ENCODE measurements at regions not wholly inside any gene's neighbourhood (a gene's known extent, or its start where the extent isn't known, plus 50 kb on each side); places are given as distances from the start of the nearest gene placed in this dataset.

GRCh38 chr15:70513819-70514218 is 249.5 kb downstream of the UACA start:
- no peak for FAIRE-seq
- ChIA-PET POLR2A (interaction anchor here (0.6 kb wide), 1 partner anchor 413 kb away, joined by 8 read pairs; no protein-coding TSS in a partner anchor), CTCF (interaction anchor here (1.3 to 3.4 kb wide), 4 partner anchors 8 to 47 kb away, joined by 3 to 14 read pairs (median 6); no protein-coding TSS in a partner anchor), RAD21 (ENCODE audit: unreplicated experiment) (interaction anchor here (1.2 kb wide), 1 partner anchor 9 kb away, joined by 5 read pairs; no protein-coding TSS in a partner anchor), SMC1A (ENCODE audit: uncharacterized antibody, unreplicated experiment) (interaction anchor here (0.7 to 2.1 kb wide), 4 partner anchors 21 to 1529 kb away, joined by 3 to 6 read pairs (median 4); no protein-coding TSS in a partner anchor)
- Histone ChIP-seq H3K4me3 (no peak overlapping the region), H3K79me2 (ENCODE audit: control insufficient read depth, insufficient read depth, low read length) (no peaks in the 10 kb centered on the region), H3K27ac (ENCODE audit: control insufficient read depth, insufficient read depth) (no peak overlapping the region), H2AFZ (ENCODE audit: control insufficient read depth, low read depth, low read length) (no peak overlapping the region), H3K4me1 (ENCODE audit: control insufficient read depth, insufficient read depth, low read length) (peaks cover 6% of the 10 kb centered on the region), H3K27me3 (replicated peaks in 1 of 2; ENCODE audit: control insufficient read depth in 2 of 2, insufficient read depth in 2 of 2, low read length in 1 of 2) (no peaks in the 10 kb centered on the region; a peak in 1 of 4 replicates), H3K36me3 (ENCODE audit: control insufficient read depth in 2 of 2, insufficient read depth in 2 of 2, low read length in 1 of 2) (no peaks in the 10 kb centered on the region), H3K4me2 (ENCODE audit: control insufficient read depth, insufficient read depth) (no peak overlapping the region), H4K20me1 (ENCODE audit: control insufficient read depth, insufficient read depth) (no peaks in the 10 kb centered on the region), H3K9ac (ENCODE audit: control insufficient read depth, insufficient read depth, low read length) (no peak overlapping the region), H3K9me3 (replicated peaks; ENCODE audit: control insufficient read depth, insufficient read depth, low read length) (peaks cover 13% of the 10 kb centered on the region; the same call in 2 of the 3 replicates)
- DNase-seq (ENCODE audit: low read depth, low spot score): no peak
- intact Hi-C loops (cut with micrococcal nuclease; ENCODE audit: unreplicated experiment): loop anchor here (5.0 kb wide), 1 partner anchor 1037 kb away; no protein-coding TSS in a partner anchor
- 64% methylated on average over 4 of the region's 4 CpGs for whole genome bisulfite sequencing (ENCODE audit: insufficient coverage, insufficient replicate concordance, low lambda C conversion rate, missing lambda C conversion rate)
- no peak for TF ChIP-seq ZSCAN29 (IDR thresholded peaks at IDR 0.05)
- TF ChIP-seq HCFC1 (IDR thresholded peaks at IDR 0.05; ENCODE audit: low read length): no peak
- no peak for TF ChIP-seq CHD1 (IDR thresholded peaks at IDR 0.05; ENCODE audit: low read depth, low read length)
- TF ChIP-seq, protein P1, sequence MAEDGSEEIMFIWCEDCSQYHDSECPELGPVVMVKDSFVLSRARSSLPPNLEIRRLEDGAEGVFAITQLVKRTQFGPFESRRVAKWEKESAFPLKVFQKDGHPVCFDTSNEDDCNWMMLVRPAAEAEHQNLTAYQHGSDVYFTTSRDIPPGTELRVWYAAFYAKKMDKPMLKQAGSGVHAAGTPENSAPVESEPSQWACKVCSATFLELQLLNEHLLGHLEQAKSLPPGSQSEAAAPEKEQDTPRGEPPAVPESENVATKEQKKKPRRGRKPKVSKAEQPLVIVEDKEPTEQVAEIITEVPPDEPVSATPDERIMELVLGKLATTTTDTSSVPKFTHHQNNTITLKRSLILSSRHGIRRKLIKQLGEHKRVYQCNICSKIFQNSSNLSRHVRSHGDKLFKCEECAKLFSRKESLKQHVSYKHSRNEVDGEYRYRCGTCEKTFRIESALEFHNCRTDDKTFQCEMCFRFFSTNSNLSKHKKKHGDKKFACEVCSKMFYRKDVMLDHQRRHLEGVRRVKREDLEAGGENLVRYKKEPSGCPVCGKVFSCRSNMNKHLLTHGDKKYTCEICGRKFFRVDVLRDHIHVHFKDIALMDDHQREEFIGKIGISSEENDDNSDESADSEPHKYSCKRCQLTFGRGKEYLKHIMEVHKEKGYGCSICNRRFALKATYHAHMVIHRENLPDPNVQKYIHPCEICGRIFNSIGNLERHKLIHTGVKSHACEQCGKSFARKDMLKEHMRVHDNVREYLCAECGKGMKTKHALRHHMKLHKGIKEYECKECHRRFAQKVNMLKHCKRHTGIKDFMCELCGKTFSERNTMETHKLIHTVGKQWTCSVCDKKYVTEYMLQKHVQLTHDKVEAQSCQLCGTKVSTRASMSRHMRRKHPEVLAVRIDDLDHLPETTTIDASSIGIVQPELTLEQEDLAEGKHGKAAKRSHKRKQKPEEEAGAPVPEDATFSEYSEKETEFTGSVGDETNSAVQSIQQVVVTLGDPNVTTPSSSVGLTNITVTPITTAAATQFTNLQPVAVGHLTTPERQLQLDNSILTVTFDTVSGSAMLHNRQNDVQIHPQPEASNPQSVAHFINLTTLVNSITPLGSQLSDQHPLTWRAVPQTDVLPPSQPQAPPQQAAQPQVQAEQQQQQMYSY (CRISPR knock-in tag; IDR thresholded peaks at IDR 0.05): no peak
- TF ChIP-seq FOXK2 (IDR thresholded peaks at IDR 0.05): no peak
- TF ChIP-seq, protein P2, sequence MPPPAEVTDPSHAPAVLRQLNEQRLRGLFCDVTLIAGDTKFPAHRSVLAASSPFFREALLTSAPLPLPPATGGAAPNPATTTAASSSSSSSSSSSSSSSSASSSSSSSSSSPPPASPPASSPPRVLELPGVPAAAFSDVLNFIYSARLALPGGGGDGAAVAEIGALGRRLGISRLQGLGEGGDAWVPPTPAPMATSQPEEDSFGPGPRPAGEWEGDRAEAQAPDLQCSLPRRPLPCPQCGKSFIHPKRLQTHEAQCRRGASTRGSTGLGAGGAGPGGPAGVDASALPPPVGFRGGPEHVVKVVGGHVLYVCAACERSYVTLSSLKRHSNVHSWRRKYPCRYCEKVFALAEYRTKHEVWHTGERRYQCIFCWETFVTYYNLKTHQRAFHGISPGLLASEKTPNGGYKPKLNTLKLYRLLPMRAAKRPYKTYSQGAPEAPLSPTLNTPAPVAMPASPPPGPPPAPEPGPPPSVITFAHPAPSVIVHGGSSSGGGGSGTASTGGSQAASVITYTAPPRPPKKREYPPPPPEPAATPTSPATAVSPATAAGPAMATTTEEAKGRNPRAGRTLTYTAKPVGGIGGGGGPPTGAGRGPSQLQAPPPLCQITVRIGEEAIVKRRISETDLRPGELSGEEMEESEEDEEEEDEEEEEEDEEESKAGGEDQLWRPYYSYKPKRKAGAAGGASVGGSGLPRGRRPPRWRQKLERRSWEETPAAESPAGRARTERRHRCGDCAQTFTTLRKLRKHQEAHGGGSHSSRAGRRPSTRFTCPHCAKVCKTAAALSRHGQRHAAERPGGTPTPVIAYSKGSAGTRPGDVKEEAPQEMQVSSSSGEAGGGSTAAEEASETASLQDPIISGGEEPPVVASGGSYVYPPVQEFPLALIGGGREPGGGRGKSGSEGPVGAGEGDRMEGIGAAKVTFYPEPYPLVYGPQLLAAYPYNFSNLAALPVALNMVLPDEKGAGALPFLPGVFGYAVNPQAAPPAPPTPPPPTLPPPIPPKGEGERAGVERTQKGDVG (CRISPR knock-in tag; IDR thresholded peaks at IDR 0.05): no peak
- TF ChIP-seq, protein P3, sequence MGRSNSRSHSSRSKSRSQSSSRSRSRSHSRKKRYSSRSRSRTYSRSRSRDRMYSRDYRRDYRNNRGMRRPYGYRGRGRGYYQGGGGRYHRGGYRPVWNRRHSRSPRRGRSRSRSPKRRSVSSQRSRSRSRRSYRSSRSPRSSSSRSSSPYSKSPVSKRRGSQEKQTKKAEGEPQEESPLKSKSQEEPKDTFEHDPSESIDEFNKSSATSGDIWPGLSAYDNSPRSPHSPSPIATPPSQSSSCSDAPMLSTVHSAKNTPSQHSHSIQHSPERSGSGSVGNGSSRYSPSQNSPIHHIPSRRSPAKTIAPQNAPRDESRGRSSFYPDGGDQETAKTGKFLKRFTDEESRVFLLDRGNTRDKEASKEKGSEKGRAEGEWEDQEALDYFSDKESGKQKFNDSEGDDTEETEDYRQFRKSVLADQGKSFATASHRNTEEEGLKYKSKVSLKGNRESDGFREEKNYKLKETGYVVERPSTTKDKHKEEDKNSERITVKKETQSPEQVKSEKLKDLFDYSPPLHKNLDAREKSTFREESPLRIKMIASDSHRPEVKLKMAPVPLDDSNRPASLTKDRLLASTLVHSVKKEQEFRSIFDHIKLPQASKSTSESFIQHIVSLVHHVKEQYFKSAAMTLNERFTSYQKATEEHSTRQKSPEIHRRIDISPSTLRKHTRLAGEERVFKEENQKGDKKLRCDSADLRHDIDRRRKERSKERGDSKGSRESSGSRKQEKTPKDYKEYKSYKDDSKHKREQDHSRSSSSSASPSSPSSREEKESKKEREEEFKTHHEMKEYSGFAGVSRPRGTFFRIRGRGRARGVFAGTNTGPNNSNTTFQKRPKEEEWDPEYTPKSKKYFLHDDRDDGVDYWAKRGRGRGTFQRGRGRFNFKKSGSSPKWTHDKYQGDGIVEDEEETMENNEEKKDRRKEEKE (IDR thresholded peaks at IDR 0.05): no peak
- no peak for ATAC-seq
- in situ Hi-C loops (cut with MboI): no loop called here
- no TSS peak for BruUV-seq (replicated peaks)
